Inflammatory macrophage treated with lipopolysaccharide for 4 hours (primary cell): ENCODE measurements at regions not wholly inside any gene's neighbourhood (a gene's known extent, or its start where the extent isn't known, plus 50 kb on each side); places are given as distances from the start of the nearest gene placed in this dataset.
"Not testable (repeated sequence)": the region's sequence is repeated elsewhere in the genome, so short reads cannot be mapped to it uniquely, and the experiment has no call there.

Source experiments
- DNase-seq: peaks from one replicate; pipeline ENCODE4 v3.0.0-alpha.2; 2020

GRCh38 chr21:28391938-28392849, 600.5 kb downstream of the LTN1 start:
- DNase-seq = no peak

- DNase-seq = no peak
Measured at GRCh38 chr21:28387220-28387619, 605.5 kb downstream of the LTN1 start.

GRCh38 chr21:28385845-28386244, 606.8 kb downstream of the LTN1 start:
- no peak for DNase-seq

- not testable (repeated sequence) for DNase-seq
Measured at GRCh38 chr21:28381000-28381745, 611.5 kb downstream of the LTN1 start.

GRCh38 chr21:28380241-28380640, 612.4 kb downstream of the LTN1 start:
- no peak for DNase-seq

- DNase-seq = no peak
Measured at GRCh38 chr21:28378026-28378425, 614.7 kb downstream of the LTN1 start.

GRCh38 chr21:28375708-28376385, 616.8 kb downstream of the LTN1 start:
- no peak for DNase-seq

GRCh38 chr21:28374881-28375280, 617.8 kb downstream of the LTN1 start:
- no peak for DNase-seq

- DNase-seq = no peak
Measured at GRCh38 chr21:28371713-28372112, 621.0 kb downstream of the LTN1 start.

- no peak for DNase-seq
Measured at GRCh38 chr21:28359300-28359699, 633.4 kb downstream of the LTN1 start.

GRCh38 chr21:28358702-28359101, 634.0 kb downstream of the LTN1 start:
- no peak for DNase-seq

GRCh38 chr21:28358170-28358569, 634.5 kb downstream of the LTN1 start:
- DNase-seq = no peak

GRCh38 chr21:28357743-28358142, 634.9 kb downstream of the LTN1 start:
- no peak for DNase-seq

- no peak for DNase-seq
Measured at GRCh38 chr21:28356422-28356821, 636.3 kb downstream of the LTN1 start.

GRCh38 chr21:28345934-28346333, 646.7 kb downstream of the LTN1 start:
- DNase-seq = peak; percentile 35

GRCh38 chr21:28344985-28345384, 647.7 kb downstream of the LTN1 start:
- DNase-seq = no peak

- DNase-seq = no peak
Measured at GRCh38 chr21:28342212-28342810, 650.4 kb downstream of the LTN1 start.

GRCh38 chr21:28339403-28339802, 653.3 kb downstream of the LTN1 start:
- DNase-seq = no peak

- DNase-seq = no peak
Measured at GRCh38 chr21:28338701-28339305, 653.9 kb downstream of the LTN1 start.

GRCh38 chr21:28337315-28337714, 655.4 kb downstream of the LTN1 start:
- DNase-seq = peak; percentile 52

GRCh38 chr21:28336314-28336713, 656.4 kb downstream of the LTN1 start:
- DNase-seq = peak; percentile 29

- DNase-seq = no peak
Measured at GRCh38 chr21:28334407-28334806, 658.3 kb downstream of the LTN1 start.
